ENCODE measurements at regions not wholly inside any gene's neighbourhood (a gene's known extent, or its start where the extent isn't known, plus 50 kb on each side); places are given as distances from the start of the nearest gene placed in this dataset.
A peak's percentile ranks its signal among the peaks of the same experiment; 100 is the strongest.

- no peak for TF ChIP-seq CSRNP3 (CRISPR knock-in tag; IDR thresholded peaks at IDR 0.05)
- no peak for TF ChIP-seq OSR1 (CRISPR knock-in tag; IDR thresholded peaks at IDR 0.05)
- no peak for TF ChIP-seq ISL1 (CRISPR knock-in tag; IDR thresholded peaks at IDR 0.05)
- TF ChIP-seq ZFP3 (CRISPR knock-in tag; IDR thresholded peaks at IDR 0.05): no peak
- TF ChIP-seq ESRRG (CRISPR knock-in tag; IDR thresholded peaks at IDR 0.05): no peak
- TF ChIP-seq POU6F1 (CRISPR knock-in tag; IDR thresholded peaks at IDR 0.05; ENCODE audit: borderline replicate concordance, low read depth): no peak
- ATAC-seq: no peak
Observed at GRCh38 chr16:80189476-80190175, 351.2 kb upstream of the DYNLRB2 start.

GRCh38 chr16:80176114-80176513 is 364.7 kb upstream of the DYNLRB2 start:
- ATAC-seq: no peak
- TF ChIP-seq CSRNP3 (CRISPR knock-in tag; IDR thresholded peaks at IDR 0.05) (no peak), PPARA (CRISPR knock-in tag; IDR thresholded peaks at IDR 0.05; ENCODE audit: borderline replicate concordance) (no peak), SNAI2 (CRISPR knock-in tag; IDR thresholded peaks at IDR 0.05) (no peak), ZFP3 (CRISPR knock-in tag; IDR thresholded peaks at IDR 0.05) (peak; percentile 43; the same call in 1 of the 2 replicates), OSR1 (CRISPR knock-in tag; IDR thresholded peaks at IDR 0.05) (no peak), POU6F1 (CRISPR knock-in tag; IDR thresholded peaks at IDR 0.05; ENCODE audit: borderline replicate concordance, low read depth) (no peak)

GRCh38 chr16:80175011-80175410 is 365.8 kb upstream of the DYNLRB2 start:
- TF ChIP-seq GLIS3 (CRISPR knock-in tag; IDR thresholded peaks at IDR 0.05) (no peak), ZC3H10 (CRISPR knock-in tag; IDR thresholded peaks at IDR 0.05) (no peak), PPARA (CRISPR knock-in tag; IDR thresholded peaks at IDR 0.05; ENCODE audit: borderline replicate concordance) (no peak), CSDC2 (CRISPR knock-in tag; IDR thresholded peaks at IDR 0.05) (no peak), CREB5 (CRISPR knock-in tag; IDR thresholded peaks at IDR 0.05; ENCODE audit: low read depth) (no peak), SNAI2 (CRISPR knock-in tag; IDR thresholded peaks at IDR 0.05) (no peak), ZFP3 (CRISPR knock-in tag; IDR thresholded peaks at IDR 0.05) (no peak), TCF4 (CRISPR knock-in tag; IDR thresholded peaks at IDR 0.05; ENCODE audit: borderline replicate concordance) (no peak), POU6F1 (CRISPR knock-in tag; IDR thresholded peaks at IDR 0.05; ENCODE audit: borderline replicate concordance, low read depth) (no peak), ZNF565 (CRISPR knock-in tag; conservative IDR thresholded peaks at IDR 0.05; ENCODE audit: low read depth) (no peak), PATZ1 (CRISPR knock-in tag; IDR thresholded peaks at IDR 0.05; ENCODE audit: borderline replicate concordance) (no peak), ZNF8 (CRISPR knock-in tag; IDR thresholded peaks at IDR 0.05) (no peak), TOX (CRISPR knock-in tag; IDR thresholded peaks at IDR 0.05; ENCODE audit: borderline replicate concordance) (no peak)
- no peak for ATAC-seq
